ENCODE measurements at regions not wholly inside any gene's neighbourhood (a gene's known extent, or its start where the extent isn't known, plus 50 kb on each side); places are given as distances from the start of the nearest gene placed in this dataset.

DNA sequence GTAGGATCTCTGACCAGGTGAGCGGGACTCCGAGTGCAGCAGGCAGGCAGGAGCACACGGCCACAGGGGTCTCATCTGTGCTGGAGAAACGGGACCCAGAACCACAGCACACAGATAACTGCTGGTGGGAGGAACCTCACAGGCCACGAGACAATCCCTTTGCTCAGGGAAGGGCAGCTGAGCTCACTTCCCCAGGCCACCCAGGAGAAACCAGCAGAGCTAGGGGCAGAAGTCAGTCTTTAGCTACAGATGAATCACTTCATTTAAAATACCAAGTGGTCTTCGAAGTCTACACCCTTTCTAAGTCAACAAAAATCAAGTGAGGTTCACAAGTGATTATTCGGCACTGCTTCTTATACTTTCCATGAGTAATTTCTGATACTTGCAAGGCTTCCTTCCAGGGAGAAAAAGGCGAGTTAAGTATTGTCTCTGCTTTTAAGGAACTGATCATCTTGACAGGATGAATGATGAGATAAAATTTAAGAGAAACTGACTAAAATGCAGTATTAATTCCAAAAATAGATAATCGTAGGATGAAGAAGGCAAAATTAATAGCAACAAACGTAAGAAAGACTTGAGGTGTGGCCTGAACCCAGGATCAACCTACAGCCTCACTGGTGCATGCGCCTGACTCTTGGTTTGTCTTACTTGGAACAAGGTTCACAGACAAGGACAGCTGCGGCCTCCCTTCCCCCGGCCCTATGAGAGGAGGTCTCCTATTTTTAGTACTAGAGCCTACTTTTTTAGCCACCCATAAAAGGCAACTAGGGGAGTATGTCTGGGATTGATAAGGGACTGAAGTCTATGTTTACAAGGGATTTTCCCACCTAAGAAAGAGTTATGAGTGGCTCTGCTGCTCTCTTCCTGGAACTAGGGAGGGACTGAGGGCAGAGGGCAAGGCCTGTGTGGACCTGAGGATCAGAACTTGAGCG lies 233.6 kb downstream of the TTLL2 start (continued):
- TF ChIP-seq NFIX (CRISPR knock-in tag; IDR thresholded peaks at IDR 0.05; ENCODE audit: low read depth) = no peak
- no peak for TF ChIP-seq CEBPB (tag; IDR thresholded peaks at IDR 0.05)
- TF ChIP-seq, protein P1, sequence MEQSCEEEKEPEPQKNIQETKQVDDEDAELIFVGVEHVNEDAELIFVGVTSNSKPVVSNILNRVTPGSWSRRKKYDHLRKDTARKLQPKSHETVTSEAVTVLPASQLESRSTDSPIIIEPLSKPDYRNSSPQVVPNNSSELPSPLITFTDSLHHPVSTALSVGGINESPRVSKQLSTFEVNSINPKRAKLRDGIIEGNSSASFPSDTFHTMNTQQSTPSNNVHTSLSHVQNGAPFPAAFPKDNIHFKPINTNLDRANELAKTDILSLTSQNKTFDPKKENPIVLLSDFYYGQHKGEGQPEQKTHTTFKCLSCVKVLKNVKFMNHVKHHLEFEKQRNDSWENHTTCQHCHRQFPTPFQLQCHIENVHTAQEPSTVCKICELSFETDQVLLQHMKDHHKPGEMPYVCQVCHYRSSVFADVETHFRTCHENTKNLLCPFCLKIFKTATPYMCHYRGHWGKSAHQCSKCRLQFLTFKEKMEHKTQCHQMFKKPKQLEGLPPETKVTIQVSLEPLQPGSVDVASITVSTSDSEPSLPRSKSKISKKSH (CRISPR knock-in tag; IDR thresholded peaks at IDR 0.05) = no peak
- no peak for TF ChIP-seq GATAD2A (IDR thresholded peaks at IDR 0.05)
- no peak for TF ChIP-seq KHSRP (IDR thresholded peaks at IDR 0.05)
- TF ChIP-seq, protein P2, sequence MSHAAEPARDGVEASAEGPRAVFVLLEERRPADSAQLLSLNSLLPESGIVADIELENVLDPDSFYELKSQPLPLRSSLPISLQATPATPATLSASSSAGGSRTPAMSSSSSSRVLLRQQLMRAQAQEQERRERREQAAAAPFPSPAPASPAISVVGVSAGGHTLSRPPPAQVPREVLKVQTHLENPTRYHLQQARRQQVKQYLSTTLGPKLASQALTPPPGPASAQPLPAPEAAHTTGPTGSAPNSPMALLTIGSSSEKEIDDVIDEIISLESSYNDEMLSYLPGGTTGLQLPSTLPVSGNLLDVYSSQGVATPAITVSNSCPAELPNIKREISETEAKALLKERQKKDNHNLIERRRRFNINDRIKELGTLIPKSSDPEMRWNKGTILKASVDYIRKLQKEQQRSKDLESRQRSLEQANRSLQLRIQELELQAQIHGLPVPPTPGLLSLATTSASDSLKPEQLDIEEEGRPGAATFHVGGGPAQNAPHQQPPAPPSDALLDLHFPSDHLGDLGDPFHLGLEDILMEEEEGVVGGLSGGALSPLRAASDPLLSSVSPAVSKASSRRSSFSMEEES (CRISPR knock-in tag; IDR thresholded peaks at IDR 0.05) = no peak
- TF ChIP-seq, protein P3, sequence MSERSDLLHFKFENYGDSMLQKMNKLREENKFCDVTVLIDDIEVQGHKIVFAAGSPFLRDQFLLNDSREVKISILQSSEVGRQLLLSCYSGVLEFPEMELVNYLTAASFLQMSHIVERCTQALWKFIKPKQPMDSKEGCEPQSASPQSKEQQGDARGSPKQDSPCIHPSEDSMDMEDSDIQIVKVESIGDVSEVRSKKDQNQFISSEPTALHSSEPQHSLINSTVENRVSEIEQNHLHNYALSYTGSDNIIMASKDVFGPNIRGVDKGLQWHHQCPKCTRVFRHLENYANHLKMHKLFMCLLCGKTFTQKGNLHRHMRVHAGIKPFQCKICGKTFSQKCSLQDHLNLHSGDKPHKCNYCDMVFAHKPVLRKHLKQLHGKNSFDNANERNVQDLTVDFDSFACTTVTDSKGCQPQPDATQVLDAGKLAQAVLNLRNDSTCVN (CRISPR knock-in tag; IDR thresholded peaks at IDR 0.05) = no peak
- TF ChIP-seq GTF2A2 (tag; IDR thresholded peaks at IDR 0.05) = no peak
- no peak for TF ChIP-seq RBM17 (IDR thresholded peaks at IDR 0.05; ENCODE audit: borderline replicate concordance, low read depth, low read length)
- TF ChIP-seq MAZ (CRISPR knock-in tag; conservative IDR thresholded peaks at IDR 0.05 in 1 of 2, IDR thresholded peaks at IDR 0.05 in 1 of 2) = peak in 1 of 2 experiments; percentile 40; a peak in 1 of 4 replicates
- TF ChIP-seq ZNF232 (CRISPR knock-in tag; IDR thresholded peaks at IDR 0.05) = no peak
- TF ChIP-seq NR4A1 (CRISPR knock-in tag; IDR thresholded peaks at IDR 0.05) = no peak
- 0 out of 2 replicates have a peak, but pooled peaks have one; percentile 28 for TF ChIP-seq NR4A1 (tag; IDR thresholded peaks at IDR 0.05)
- TF ChIP-seq, protein P4, sequence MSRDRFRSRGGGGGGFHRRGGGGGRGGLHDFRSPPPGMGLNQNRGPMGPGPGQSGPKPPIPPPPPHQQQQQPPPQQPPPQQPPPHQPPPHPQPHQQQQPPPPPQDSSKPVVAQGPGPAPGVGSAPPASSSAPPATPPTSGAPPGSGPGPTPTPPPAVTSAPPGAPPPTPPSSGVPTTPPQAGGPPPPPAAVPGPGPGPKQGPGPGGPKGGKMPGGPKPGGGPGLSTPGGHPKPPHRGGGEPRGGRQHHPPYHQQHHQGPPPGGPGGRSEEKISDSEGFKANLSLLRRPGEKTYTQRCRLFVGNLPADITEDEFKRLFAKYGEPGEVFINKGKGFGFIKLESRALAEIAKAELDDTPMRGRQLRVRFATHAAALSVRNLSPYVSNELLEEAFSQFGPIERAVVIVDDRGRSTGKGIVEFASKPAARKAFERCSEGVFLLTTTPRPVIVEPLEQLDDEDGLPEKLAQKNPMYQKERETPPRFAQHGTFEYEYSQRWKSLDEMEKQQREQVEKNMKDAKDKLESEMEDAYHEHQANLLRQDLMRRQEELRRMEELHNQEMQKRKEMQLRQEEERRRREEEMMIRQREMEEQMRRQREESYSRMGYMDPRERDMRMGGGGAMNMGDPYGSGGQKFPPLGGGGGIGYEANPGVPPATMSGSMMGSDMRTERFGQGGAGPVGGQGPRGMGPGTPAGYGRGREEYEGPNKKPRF (IDR thresholded peaks at IDR 0.05; ENCODE audit: low read depth, low read length) = no peak
- TF ChIP-seq ZNF175 (CRISPR knock-in tag; IDR thresholded peaks at IDR 0.05; ENCODE audit: low read depth) = no peak
- no peak for TF ChIP-seq ZNF197 (CRISPR knock-in tag; IDR thresholded peaks at IDR 0.05; ENCODE audit: low read depth)
- no peak for TF ChIP-seq NCOA4 (IDR thresholded peaks at IDR 0.05; ENCODE audit: partially characterized antibody)
- no peak for TF ChIP-seq ZSCAN29 (IDR thresholded peaks at IDR 0.05)
- TF ChIP-seq, protein P5, sequence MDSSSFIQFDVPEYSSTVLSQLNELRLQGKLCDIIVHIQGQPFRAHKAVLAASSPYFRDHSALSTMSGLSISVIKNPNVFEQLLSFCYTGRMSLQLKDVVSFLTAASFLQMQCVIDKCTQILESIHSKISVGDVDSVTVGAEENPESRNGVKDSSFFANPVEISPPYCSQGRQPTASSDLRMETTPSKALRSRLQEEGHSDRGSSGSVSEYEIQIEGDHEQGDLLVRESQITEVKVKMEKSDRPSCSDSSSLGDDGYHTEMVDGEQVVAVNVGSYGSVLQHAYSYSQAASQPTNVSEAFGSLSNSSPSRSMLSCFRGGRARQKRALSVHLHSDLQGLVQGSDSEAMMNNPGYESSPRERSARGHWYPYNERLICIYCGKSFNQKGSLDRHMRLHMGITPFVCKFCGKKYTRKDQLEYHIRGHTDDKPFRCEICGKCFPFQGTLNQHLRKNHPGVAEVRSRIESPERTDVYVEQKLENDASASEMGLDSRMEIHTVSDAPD (CRISPR knock-in tag; IDR thresholded peaks at IDR 0.05) = no peak
- TF ChIP-seq ZNF75A (CRISPR knock-in tag; IDR thresholded peaks at IDR 0.05) = peak; percentile 73; the same call in 1 of the 2 replicates
- no peak for TF ChIP-seq ZC3H11A (IDR thresholded peaks at IDR 0.05; ENCODE audit: low read depth, low read length)
